Testis (tissue), 2 donors: ENCODE measurements at regions not wholly inside any gene's neighbourhood (a gene's known extent, or its start where the extent isn't known, plus 50 kb on each side); places are given as distances from the start of the nearest gene placed in this dataset.

Experiments used
- CTCF ChIP-seq, 3 experiments: fragments of 450-650 bp in 2 of 3; fragments of 200-600 bp in 1 of 3; sonication (generic) in 1 of 3; IDR thresholded peaks; one replicate each; pipeline ENCODE4 v1.5.1; 2016 to 2019; ENCODE audit warnings: antibody characterized with exemption in 3 of 3, mild to moderate bottlenecking in 2 of 3, moderate library complexity in 1 of 3
- POLR2A ChIP-seq: fragments of 450-650 bp; IDR thresholded peaks from one replicate; pipeline ENCODE4 v1.6.1; 2017; ENCODE audit warnings: antibody characterized with exemption, mild to moderate bottlenecking, moderate library complexity

GRCh38 chr10:64334084-64334483 is 812.9 kb downstream of the REEP3 start:
- TF ChIP-seq CTCF (IDR thresholded peaks at IDR 0.05), result no peak
- no peak for TF ChIP-seq POLR2A
